ENCODE measurements at regions not wholly inside any gene's neighbourhood (a gene's known extent, or its start where the extent isn't known, plus 50 kb on each side); places are given as distances from the start of the nearest gene placed in this dataset.

- no peak for DNase-seq
These were observed 139.6 kb upstream of the UNC5B start for GRCh38 chr10:71072823-71073210.

GRCh38 chr10:71073451-71074175, 138.8 kb upstream of the UNC5B start:
- DNase-seq = no peak

GRCh38 chr10:71074176-71074755, 138.1 kb upstream of the UNC5B start:
- no peak for DNase-seq

GRCh38 chr10:71075086-71075758, 137.1 kb upstream of the UNC5B start:
- DNase-seq = no peak

- no peak for DNase-seq
These were observed 136.5 kb upstream of the UNC5B start for GRCh38 chr10:71075759-71076472.

GRCh38 chr10:71076473-71077142, 135.8 kb upstream of the UNC5B start:
- DNase-seq = no peak

GRCh38 chr10:71077143-71077581, 135.2 kb upstream of the UNC5B start:
- DNase-seq = no peak

GRCh38 chr10:71077796-71078453, 134.4 kb upstream of the UNC5B start:
- no peak for DNase-seq

- DNase-seq = no peak
These were observed 133.8 kb upstream of the UNC5B start for GRCh38 chr10:71078454-71079145.

GRCh38 chr10:71079761-71080380, 132.5 kb upstream of the UNC5B start:
- no peak for DNase-seq

GRCh38 chr10:71080381-71081228, 131.8 kb upstream of the UNC5B start:
- no peak for DNase-seq

GRCh38 chr10:71081229-71081560, 131.2 kb upstream of the UNC5B start:
- no peak for DNase-seq

GRCh38 chr10:71081912-71082311, 130.5 kb upstream of the UNC5B start:
- DNase-seq = no peak

- no peak for DNase-seq
These were observed 129.2 kb upstream of the UNC5B start for GRCh38 chr10:71082960-71083715.

GRCh38 chr10:71083716-71083975, 128.7 kb upstream of the UNC5B start:
- no peak for DNase-seq

GRCh38 chr10:71084061-71084817, 128.1 kb upstream of the UNC5B start:
- DNase-seq = no peak

GRCh38 chr10:71084818-71085126, 127.6 kb upstream of the UNC5B start:
- DNase-seq = no peak

- DNase-seq = no peak
These were observed 126.5 kb upstream of the UNC5B start for GRCh38 chr10:71085689-71086438.
